ENCODE measurements at regions not wholly inside any gene's neighbourhood (a gene's known extent, or its start where the extent isn't known, plus 50 kb on each side); places are given as distances from the start of the nearest gene placed in this dataset.

DNA sequence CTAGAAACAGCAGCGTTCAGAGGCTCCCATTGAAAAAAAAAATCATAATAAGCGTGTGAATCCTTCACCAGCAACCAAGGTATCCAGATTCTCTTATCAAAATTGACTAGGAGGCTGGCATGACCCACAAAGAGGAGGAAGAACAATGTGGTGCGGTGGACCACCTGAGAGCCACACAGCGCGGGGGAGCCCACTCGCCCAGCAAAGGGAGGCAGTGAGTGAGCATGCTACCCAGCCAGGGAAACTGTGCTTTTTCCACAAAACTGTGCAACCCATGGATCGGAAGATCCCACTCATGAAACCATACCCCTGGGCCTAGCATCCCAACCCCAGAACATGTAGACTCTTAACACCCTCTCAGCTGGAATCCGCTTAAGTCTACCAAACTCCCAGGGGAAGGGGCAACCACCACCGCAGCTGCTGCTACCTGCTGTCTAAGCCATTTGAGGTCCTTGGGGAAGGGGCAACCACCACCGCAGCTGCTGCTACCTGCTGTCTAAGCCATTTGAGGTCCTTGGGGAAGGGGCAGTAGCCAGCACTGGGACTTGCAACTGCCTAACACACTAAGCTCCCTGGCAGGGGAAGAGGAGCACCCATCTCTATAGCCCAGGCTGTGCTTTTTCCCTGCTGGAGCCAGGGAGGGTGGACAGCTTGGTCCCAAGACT lies 102.8 kb upstream of the CLDN18 start:
- H3K27me3 ChIP-seq = no peaks in the 10 kb centered on the region
- intact Hi-C loops (cut with DNase I; ENCODE audit: low total_unique reads) = no loop called here

DNA sequence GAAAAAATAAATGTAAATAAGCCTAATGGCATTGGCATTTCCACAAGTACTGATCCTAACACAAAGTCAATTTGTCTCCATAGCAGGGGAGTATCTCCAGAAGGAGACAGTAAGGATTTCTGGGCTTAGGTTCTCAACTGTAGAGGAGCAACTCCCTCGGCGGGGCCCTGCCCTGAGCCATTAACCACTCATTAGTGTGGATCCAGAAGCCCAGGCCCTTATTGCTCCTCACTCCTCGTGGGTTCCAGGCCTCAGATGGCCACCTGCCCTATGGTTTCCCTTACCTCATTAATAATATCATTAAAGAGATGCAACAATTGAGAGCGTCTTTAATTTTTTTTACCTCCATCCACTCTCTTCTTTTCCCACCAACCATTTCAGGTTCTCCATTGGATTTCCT lies 85.3 kb upstream of the CLDN18 start:
- Histone ChIP-seq H3K9me3 (no peaks in the 10 kb centered on the region), H3K27ac (no peak overlapping the region), H3K36me3 (no peaks in the 10 kb centered on the region), H3K4me3 (no peak overlapping the region), H3K27me3 (no peaks in the 10 kb centered on the region), H3K4me1 (no peaks in the 10 kb centered on the region)
- TF ChIP-seq, protein P1, sequence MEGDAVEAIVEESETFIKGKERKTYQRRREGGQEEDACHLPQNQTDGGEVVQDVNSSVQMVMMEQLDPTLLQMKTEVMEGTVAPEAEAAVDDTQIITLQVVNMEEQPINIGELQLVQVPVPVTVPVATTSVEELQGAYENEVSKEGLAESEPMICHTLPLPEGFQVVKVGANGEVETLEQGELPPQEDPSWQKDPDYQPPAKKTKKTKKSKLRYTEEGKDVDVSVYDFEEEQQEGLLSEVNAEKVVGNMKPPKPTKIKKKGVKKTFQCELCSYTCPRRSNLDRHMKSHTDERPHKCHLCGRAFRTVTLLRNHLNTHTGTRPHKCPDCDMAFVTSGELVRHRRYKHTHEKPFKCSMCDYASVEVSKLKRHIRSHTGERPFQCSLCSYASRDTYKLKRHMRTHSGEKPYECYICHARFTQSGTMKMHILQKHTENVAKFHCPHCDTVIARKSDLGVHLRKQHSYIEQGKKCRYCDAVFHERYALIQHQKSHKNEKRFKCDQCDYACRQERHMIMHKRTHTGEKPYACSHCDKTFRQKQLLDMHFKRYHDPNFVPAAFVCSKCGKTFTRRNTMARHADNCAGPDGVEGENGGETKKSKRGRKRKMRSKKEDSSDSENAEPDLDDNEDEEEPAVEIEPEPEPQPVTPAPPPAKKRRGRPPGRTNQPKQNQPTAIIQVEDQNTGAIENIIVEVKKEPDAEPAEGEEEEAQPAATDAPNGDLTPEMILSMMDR (IDR thresholded peaks at IDR 0.05) = no peak
- TF ChIP-seq POLR2A (IDR thresholded peaks at IDR 0.05) = no peak
- DNase-seq = no peak
- intact Hi-C loops (cut with DNase I; ENCODE audit: low total_unique reads) = no loop called here

More for the DNA sequence above, 102.8 kb upstream of the CLDN18 start:
- Histone ChIP-seq H3K4me1 (no peaks in the 10 kb centered on the region), H3K4me3 (no peak overlapping the region), H3K27ac (no peak overlapping the region), H3K9me3 (no peaks in the 10 kb centered on the region), H3K36me3 (no peaks in the 10 kb centered on the region)
- TF ChIP-seq, protein P1 (IDR thresholded peaks at IDR 0.05) = no peak
- no peak for TF ChIP-seq POLR2A (IDR thresholded peaks at IDR 0.05)
- no peak for DNase-seq

DNA sequence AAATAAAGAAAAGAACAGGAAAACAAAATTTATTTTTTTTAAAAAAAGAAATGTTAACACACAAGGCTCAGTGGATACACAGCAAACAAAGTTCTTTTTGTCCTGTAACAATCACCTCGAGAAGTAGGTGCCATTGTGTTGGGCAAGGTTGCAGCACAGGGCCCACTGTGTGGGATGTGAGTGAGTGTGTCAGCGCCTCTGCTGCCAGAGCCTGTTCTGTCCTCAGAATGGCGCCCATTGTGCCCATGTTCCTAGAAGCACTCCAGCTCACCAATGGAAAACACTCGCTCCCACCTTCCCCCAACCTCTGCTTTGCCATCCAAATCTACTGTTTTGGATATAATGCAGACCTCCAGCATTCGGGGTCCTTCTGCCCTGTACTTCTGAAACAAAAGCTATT lies 84.9 kb upstream of the CLDN18 start:
- no peak for DNase-seq
- Histone ChIP-seq H3K27me3 (no peaks in the 10 kb centered on the region), H3K27ac (no peak overlapping the region), H3K4me1 (no peaks in the 10 kb centered on the region), H3K36me3 (no peaks in the 10 kb centered on the region), H3K4me3 (no peak overlapping the region), H3K9me3 (no peaks in the 10 kb centered on the region)
- TF ChIP-seq, protein P1 (IDR thresholded peaks at IDR 0.05) = no peak
- no peak for TF ChIP-seq POLR2A (IDR thresholded peaks at IDR 0.05)
- intact Hi-C loops (cut with DNase I; ENCODE audit: low total_unique reads) = no loop called here

DNA sequence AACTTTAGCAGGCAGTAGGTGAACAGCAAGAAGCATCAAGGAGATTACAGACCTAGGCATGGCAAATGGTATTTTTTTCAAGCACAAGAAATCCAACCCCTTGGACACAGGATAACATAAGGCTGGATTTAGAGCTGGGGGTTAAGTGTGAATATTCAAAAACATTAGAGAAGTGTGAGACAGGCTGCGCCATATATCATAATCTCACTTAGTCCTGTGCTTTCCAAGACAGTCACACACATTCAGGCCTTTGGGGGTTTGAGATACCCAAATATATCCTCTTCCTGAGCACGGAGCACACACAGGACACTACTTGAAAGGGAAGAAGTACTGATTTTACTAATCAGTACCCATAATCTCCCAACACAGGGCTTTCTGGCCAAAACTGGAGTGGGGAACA lies 83.0 kb upstream of the CLDN18 start:
- H3K36me3 ChIP-seq = no peaks in the 10 kb centered on the region
- intact Hi-C loops (cut with DNase I; ENCODE audit: low total_unique reads) = no loop called here
- H3K27ac ChIP-seq = no peak overlapping the region
- H3K4me3 ChIP-seq = no peak overlapping the region
- TF ChIP-seq POLR2A (IDR thresholded peaks at IDR 0.05) = no peak
- TF ChIP-seq, protein P1 (IDR thresholded peaks at IDR 0.05) = no peak
- no peak for DNase-seq
- H3K4me1 ChIP-seq = no peaks in the 10 kb centered on the region
- H3K9me3 ChIP-seq = no peaks in the 10 kb centered on the region
- no peaks in the 10 kb centered on the region for H3K27me3 ChIP-seq

DNA sequence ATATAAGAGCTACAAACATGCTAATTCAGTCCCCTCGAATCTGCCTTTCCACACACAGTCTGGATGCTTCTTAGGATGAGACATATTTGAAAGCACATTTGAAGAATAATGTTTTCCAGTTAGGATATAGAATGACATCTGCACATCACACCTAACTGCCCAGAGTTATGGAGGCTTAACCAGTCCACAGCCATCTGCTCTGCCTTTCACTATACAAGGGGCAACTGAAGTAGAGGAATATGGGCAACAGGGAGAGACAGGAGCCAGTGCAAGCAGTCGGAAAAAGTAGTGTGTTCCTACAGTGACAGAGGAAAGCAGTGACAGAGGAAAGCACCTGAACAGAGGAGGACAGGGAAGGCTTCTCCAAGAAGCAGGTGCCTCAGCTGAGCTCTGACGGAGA lies 79.0 kb upstream of the CLDN18 start:
- TF ChIP-seq, protein P1 (IDR thresholded peaks at IDR 0.05) = no peak
- no peak for TF ChIP-seq POLR2A (IDR thresholded peaks at IDR 0.05)

More for the DNA sequence above, 79.0 kb upstream of the CLDN18 start:
- H3K4me1 ChIP-seq = no peaks in the 10 kb centered on the region
- H3K27ac ChIP-seq = no peak overlapping the region
- intact Hi-C loops (cut with DNase I; ENCODE audit: low total_unique reads) = no loop called here
- H3K36me3 ChIP-seq = no peaks in the 10 kb centered on the region
- H3K4me3 ChIP-seq = no peak overlapping the region
- H3K27me3 ChIP-seq = no peaks in the 10 kb centered on the region
- H3K9me3 ChIP-seq = no peaks in the 10 kb centered on the region
- DNase-seq = no peak

All from uterus (tissue), 3 donors.